GM18868 (cell line): ENCODE measurements at regions not wholly inside any gene's neighbourhood (a gene's known extent, or its start where the extent isn't known, plus 50 kb on each side); places are given as distances from the start of the nearest gene placed in this dataset.

Experiments
- ATAC-seq: cut with Tn5 transposase; IDR thresholded peaks from one replicate; pipeline ENCODE4 v1.9.1; 2021; ENCODE audit warnings: mild to moderate bottlenecking, moderate library complexity; ENCODE audit not compliant: unreplicated experiment

DNA sequence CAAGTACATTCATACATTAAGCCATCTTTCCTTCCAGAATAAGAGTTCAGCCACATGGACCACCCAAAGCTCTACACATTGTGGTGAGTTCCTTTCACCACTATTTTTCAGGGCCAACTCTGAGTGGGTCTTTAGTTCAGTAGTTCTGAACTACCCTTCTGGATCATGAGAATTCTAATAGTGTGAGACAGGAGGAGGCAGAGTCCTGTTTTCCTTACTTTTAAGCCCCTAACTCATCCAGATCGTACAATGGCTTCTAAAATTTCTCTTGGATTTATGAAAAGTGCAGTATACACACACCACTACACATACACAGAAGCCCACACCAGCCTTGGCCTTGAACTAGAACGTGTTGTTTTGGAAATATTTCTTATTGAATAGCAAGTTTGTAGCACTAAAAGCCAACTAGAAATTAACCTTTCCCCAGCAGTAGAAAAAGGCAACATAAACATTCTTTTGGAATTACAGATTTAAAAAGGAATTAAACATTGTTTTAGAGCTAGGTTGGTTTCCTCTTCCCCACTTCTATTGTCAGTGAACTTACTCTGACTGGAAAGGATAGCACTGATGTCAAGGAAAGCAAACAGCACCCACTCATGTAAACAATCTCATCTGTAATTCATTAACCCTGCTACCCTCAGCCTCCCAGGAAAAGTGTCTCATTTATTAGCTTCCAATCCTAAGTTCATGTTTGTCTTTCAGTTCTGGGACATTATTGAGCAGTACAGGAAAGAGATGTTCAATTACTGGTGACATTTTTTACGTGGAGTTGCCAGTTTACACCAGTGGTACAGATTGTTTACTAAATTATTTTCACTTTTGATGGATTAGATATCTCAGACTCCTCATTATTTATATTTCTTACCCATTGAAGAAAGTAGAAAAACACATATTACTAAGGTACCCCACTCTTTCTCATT, 95.7 kb upstream of the AGTR1 start:
- no peak for ATAC-seq

DNA sequence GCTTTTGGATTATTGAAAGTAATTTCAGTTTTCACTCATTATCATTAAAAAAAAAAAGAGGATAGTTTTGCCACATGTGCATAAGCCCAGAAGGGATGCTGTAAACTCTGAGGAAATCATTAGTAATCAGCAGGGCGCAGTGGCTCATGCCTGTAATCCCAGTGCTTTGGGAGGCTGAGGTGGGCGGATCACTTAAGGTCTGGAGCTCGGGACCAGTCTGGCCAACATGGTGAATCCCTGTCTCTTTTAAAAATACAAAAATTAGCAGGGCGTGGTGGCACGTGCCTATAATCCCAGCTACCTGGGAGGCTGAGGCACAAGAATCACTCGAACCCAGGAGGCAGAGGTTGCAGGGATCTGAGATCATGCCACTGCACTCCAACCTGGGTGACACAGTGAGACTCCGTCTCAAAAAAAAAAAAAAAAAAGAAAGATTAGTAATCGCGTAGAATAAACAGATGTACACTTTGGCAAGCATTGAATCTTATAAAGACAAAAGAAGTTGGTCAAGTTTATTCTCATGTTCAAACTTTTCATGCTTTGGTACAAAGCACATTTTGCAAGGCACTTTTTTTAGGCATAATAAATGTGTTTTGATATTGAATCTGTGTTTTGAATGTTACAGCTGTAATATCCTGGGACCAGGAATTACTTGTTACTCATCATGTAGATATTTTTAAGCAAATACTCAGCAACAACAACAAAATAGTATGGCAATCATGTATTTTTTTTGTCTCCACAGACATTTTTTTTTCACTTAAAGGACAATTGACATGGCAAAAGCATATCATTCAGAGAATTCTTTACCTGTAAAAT, 93.2 kb upstream of the AGTR1 start:
- no peak for ATAC-seq

DNA sequence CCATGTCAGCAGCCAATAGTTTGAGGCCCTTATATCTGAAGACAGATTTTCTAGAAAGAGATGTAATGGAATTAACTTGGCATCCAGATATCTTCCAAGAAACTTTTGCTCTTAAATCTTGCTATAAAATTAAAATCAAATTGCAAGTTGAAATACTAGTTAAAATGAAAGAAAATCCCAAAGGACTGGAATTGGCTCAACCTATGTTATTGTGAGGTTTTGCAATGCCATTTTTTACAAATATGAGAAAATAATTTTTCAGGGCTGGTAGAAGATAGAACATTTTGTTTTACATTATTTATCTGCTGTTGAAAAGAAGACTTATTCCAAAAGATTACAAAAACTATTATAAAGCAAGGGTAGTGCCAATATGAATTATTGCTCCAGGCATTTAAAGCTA, 92.2 kb upstream of the AGTR1 start:
- ATAC-seq = no peak

DNA sequence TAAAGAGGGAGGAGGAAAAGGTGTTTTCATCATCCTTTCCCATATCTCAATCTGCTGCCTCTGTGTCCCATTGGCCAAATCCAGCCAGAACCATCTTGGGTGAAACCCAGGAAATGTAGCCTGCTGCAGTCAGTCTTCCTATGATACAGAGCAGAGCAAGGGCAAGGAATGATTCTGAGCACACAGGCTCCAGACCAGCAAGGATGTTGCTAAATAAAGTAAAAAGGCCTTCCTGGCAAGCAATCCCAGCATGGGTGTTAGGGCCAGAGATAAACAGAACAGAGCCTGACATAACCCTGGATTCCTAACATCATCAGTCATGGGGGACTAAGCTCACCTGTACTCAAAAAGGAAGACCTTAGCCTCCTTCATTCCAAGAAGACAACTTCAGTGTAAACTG, 90.7 kb upstream of the AGTR1 start:
- no peak for ATAC-seq

DNA sequence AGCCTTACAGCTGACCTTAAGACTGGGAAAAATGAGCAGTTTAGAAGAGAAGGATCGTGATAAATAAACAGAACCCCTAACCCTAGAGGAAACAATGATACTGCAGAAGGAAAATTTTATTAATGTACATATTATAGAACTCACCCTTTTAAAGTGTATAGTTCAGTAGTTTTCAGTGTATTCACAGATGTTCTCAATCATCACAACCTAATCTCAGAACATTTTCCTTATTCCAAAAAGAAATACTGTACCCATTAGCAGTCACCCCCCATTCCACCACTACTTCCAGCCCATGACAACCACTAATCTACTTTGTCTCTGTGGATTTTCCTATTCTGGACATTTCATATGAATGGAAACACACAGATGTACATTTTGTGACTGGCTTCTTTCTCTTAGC, 90.2 kb upstream of the AGTR1 start:
- ATAC-seq = no peak

DNA sequence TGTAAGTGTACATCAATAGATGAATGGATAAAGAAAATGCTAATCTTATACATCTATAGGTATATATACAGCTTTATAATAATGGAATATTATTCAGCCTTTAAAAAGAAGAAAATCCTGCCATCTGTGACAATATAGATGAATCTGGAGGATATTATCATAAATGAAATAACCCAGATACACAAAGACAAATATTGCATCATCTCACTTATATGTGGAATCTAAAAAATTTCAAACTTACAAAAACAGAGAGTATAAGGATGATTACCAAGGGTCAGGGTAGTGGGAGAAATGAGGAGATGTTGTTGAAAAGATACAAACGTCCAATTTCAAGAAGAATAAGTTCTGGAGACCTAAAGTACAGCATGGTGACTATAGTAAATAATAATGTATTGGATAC, 85.4 kb upstream of the AGTR1 start:
- ATAC-seq = no peak

DNA sequence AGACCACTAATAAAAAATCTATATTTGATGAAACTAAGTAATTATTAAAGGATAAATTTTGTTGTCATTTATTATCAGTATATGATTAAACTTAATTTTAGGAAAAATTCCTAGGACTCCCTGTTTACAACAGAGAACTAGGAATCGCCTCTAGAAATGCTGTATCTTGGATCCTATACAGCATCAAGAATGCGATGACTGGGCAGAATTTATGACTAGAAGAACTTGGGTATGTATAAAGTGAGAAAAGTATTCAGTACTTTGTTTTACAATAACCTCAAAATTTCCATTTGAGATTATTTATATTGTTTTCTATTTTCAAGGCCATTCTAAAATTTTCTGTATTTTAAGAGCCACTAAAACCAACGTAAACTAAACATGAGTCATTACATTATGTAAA, 82.3 kb upstream of the AGTR1 start:
- ATAC-seq = no peak

DNA sequence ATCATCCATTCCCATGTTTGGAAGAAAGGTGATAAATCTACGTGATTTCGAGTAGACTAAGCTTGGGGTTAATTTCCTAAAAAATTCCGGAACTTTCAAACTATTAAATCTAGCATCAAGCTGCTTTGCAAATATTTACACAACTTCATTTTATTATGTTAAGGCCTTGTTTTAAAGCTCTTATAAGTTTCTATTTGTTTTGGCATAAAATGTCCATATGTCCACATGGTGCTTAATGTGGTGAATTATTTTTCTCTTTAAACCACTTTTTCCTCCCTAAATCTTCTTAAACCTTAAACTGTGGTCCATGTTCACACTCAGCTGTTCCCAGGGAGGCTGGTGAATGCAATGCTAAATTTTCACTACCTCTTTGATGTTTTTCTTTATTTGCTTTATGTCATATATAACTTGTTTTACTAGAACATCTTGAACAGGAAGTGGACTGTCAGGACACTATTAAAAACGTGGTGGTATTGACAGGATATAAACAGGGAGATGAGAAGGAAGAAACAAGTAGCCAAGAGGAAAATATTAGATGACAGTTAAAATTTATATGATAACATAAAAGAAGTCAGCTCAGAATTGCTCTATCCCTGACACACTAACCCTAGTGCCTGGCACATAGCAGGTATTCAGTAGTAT, 72.5 kb upstream of the AGTR1 start:
- no peak for ATAC-seq

DNA sequence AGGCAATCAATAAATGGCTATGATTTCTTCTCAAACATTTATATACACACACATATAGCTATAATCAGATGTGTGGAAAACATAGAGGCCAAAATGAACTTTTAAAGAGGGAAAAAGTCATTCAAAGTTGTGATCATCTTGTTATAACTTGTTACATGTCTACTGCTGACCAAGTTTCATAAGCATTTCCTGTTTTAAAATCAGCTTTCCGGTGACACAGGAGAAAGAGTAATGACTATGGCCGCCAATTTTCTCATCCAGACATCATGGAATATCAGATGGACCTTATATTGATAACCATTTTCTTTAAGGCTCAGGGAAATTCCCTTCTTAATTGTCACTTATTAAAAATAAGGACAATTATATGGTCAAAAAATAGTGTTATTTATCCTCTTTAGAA, 71.7 kb upstream of the AGTR1 start:
- ATAC-seq = no peak

DNA sequence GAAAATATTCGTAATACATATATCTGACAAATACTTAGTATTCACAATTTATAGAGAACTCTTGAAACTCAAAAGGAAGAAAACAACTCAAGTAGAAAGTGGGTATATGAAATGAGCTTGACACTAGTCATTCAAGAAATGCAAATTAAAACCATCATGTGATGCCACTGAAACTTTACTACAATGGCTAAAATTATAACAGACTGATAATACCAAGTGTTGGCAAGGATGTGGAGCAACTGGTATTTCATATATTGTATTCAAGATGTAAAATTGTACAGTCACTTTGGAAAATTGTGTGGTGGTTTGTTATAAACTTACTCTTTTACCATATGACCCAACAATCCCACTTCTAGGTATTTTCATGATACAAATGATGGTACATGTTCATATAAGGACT, 68.7 kb upstream of the AGTR1 start:
- no peak for ATAC-seq

DNA sequence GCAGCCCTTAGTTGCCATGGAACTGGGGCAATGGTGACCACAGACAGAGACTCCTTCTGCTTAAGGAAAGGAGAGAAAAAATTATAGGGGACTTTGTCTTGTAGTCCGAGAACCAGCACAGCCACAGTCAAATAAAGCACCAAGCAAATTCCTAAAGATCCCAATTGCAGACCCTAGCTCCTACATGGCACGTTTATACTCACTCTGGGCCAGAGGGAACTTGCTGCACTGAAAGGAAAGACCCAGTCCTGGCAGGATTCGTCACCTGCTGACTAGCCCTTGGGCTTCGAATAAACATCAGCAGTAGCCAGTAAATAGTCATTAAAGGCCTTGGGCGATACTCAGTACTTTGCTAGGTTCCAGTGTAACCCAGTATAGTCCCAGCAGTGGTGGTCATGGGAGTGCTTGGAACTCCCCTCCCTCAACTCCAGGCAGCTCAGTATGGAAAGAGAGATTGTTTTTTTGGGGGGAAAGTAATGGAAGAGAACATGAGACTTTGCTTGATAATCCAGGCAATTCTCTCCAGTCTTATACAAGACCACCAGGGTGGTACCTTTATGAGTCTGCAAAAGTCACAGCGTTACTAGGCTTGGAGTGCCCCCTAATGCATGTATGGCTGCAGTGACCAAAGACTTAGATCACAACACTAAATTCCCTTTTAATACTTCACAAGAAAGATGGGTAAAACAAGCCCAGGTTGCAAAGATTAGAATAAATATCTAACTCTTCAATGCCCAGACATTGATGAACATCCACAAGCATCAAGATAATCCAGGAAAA, 66.4 kb upstream of the AGTR1 start:
- ATAC-seq = no peak

DNA sequence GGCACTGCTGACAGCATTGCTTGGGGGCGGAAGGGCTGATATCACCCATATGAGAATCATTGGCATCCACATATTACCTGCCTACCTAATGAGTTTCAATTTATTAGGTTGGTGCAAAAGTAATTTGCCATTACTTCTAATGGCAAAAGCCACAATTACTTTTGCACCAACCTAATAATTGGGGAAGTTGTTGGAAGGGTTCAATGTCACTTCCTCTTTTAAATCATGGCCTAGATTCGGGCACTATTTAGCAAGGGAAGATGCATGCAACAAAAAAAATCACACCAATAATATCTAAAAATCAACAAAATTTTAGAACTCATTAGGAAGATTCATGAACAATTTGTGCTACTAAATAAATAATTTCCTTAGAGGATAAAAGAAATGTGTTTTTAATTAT, 56.0 kb upstream of the AGTR1 start:
- no peak for ATAC-seq

DNA sequence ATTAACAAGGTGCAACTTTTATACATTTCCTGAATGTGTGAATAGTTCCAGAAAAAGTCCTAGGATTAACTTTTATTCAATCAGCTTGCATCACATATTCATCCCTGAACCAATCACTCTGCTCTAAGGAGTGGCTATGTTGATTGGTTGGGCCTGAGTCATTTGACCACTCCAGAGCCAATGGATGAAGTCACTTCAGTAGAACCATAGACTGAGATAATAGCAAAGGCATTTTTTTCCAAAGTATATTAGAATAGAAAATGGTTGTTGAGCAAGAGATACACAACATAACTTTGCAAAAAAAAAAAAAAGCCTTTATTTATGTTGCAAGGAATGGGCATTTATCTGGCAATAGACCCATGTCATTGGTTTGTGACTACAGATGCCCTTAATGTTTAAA, 55.5 kb upstream of the AGTR1 start:
- ATAC-seq = no peak

DNA sequence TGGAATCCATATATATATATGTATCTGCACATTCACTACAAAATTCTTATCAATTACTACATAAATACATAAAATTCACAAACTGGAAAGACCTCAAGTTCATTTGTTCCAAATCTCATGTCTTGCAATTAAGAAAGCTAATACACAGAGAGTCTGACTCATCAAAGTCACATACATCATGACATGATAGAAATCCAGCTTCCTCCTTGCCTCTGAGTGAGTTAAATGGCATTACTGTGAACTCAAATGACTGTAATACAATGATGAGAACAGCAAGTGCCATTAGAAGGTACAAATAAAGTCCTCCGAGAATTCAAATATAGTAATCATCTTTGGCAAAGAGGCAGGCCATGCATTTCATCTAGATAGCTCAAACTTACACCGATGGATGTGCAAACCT, 55.1 kb upstream of the AGTR1 start:
- ATAC-seq = no peak

DNA sequence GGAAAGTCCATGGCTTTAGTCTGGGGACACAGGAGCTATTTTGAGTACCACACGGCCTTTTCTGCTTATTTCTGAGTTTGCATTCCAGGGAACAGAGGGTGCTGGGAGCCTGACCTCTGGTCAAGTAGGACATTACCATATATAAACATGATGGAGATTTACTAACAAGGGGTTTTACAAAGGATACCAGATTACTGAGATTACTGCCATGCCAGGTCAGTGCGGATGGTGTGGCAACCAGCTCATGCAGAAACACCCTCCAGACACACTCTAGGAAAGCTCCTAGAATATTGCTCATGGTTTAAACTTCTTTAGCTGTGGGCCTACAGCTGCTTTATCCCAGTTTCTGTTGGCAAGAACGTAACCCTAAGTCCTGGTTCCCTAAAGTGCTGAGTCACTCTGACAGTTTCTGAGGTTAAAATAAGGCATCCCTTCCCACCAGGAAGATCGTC, 54.3 kb upstream of the AGTR1 start:
- ATAC-seq = no peak

DNA sequence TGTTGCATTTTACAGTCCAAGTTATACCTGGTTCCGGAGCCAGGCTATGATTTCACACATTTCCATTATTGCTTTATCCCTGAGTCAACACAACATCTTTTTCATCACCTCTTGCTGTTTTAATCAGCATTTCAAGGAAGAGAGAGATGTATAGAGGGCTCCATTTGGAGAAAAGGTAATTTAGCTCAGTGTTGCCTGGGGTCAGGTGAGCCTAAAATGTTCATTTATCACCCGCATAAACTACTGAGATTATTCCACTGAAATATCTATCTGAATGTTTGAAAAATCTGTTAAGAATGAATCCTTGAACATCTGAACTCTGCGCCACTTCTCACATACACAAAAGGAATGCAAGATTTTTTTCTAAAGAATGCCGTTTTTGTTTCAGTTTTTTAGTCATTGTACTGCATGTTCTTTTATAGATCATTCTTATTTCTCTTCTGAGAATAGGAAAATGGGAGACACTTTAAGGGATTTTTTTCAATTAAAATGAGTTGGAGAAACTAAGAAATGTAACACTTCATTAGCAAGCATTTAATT, 51.5 kb upstream of the AGTR1 start:
- no peak for ATAC-seq
